SIG-M5 treated with dmso at 0.1 percent for 504 hours (cell line): ENCODE measurements at regions not wholly inside any gene's neighbourhood (a gene's known extent, or its start where the extent isn't known, plus 50 kb on each side); places are given as distances from the start of the nearest gene placed in this dataset.

Experiments used
- DNase-seq: peaks from one replicate; lab custom pipeline; 2025; ENCODE audit not compliant: unreplicated experiment; lab: John Stamatoyannopoulos, UW

DNA sequence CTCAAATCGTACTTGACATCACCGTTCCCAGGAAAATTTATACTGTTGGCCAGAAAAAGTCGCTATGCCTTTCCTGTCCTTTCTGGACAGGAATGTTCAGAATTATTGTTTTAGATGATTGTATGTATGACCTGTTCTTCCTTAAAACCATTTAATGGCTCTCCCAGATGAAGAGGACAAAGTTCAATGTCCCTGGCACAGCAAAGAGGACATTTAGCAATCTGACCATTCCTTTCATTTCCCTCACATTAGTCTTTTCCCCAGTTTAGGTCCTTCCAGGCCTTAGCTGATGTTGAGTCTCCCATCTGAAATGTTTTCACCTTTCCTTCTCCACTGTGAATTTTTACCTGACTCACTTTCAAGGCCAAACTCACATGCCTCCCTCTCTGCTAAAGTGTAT lies 938.9 kb downstream of the CDH11 start:
- DNase-seq = no peak

DNA sequence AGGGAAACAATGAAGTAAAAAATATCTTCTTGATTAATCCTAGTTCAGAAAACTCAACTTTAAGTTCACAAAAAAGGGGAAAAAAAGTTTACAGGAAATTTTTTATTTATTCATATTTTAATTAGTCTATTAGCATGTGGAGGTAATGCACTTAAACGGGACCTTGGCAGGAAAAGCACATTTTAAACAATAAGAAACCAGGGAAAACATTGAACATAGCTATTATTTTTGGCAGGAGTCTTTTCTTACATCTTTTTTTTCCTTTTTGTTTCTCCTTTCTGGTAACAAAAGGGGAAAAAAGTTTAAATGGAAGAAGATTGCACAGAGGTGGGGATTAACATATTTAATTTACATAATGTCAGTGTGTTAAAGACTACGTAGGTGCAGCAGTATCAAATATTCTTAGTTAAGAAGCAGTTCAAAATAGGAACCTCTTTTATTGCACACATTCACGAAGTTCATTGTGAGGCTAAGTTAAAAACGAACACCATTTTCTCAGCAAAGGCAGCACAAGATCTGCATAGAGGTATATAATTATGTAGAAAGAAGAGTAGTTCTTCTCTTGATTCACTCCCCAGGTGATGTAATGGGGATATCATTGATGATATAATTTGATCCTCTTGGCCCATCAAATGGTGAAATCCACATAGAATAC lies 940.5 kb downstream of the CDH11 start:
- DNase-seq = no peak

DNA sequence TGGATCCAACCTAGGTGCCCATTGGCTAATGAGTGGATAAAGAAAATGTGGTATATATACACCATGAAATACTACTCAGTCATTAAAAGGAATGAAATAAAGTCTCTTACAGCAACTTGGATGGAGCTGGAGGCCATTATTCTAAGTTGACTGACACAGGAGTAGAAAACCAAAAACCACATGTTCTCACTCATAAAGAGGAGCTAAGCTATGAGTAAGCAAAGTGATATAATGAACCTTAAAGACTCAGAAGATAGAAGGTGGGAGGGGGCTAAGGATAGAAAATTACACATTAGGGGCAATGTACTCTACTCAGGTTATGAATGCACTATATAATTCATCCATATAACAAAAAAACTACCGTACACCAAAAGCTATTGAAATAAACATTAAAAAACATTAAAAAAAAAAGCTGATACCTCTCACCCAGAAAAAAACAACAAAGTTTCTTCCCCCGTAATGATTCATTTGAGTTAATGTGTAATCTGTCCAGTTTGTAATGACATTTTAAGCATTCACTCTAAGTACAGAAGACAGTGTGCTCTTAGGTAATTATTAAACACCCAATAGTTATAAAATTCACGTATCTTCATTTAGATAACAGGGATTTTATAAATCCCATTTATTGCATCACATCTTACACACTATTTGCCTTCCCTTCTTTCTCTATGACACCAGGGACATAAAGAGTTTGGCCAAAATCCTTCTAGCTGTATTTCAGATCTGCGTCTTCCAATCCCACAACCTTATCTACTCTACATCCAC lies 941.5 kb downstream of the CDH11 start:
- no peak for DNase-seq

DNA sequence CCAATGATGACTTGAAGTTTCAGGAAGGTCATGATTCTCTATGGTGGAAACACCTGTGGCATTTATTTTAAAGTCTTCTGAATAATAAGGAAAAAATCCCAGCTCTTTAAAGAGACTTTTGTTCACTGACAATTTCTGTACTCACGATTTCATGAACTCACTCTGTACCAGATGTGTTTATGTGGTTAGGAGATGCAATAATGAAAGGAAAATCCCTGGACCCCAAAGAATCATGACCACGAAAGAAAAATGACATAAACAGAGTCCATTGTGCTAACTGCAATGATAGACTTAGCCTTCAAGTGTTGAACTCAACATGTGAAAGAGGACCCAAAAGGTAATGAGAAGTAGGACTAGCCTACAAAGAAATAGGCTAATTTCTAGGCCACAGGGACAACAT lies 947.5 kb downstream of the CDH11 start:
- DNase-seq = no peak

DNA sequence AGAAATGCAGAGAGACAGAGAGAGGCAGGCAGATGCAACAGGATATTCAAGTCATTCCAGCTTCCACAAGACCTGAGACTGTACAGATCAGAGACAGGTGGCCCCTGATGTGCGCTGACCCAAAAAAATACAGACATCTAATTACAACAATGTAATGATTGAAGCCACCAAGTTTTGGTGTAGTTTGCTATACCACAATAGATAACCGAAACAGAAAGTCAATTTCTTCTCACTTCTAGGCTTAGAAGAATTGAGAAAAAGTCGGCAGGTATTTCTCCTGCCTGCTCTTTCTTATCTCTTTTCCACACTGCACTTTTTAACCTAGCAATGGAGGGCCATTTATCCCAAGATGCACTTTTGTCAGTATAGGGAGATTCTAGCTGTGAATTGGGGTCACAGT lies 949.2 kb downstream of the CDH11 start:
- DNase-seq = no peak

DNA sequence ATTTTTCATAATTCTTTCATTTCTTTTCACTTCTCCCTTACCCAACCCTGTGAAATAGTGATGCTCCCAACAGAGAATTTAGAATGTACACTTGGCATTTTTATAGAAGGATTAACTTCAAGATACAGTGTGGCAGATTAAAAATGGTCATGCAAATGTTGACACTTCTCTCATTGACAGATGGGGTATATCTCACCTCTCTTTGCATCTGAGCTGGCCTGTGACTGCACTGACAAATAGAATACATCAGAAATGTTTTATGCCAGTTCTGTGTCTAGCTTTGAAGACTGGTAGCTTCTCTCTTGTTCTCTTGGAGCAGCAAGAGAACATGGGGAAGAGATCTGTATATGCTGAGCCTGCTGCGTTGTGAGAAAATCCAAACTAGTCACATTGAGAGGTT lies 949.6 kb downstream of the CDH11 start:
- DNase-seq = no peak

DNA sequence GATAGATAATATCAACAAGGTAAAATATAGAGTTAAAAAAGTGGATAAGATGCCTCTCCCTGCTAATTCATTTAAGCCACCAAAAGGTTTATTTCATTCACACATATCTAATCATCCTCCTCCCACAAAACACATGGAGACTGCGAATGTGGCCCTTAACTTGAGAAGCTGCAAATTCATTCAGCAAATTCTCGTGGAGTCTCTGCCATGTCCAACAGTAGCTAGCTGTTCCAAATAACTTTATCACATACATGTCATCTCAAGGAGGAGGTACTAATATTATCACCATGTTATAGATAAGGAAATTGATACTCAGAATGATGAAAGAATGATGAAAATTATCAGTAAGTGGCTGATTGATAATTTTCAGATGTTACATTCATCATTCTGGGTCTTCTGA lies 950.2 kb downstream of the CDH11 start:
- DNase-seq = no peak

DNA sequence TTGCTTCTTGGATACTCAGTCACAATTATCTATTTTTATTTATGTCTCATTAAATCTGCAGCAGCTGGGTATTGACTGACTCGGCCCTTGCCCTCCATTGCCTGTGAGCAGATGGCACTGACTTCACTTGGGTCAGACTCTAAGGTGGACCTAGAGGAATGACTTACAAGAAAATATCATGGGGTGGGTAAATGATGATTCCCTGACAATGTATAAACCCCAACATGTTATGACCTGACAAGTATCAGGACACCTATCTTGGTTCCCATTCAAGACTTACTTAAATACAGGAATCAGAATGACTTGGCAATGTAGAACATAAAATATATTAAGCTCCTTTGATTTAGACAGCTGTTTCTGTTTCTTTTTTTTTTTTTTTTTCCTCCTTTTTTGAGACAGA lies 953.5 kb downstream of the CDH11 start:
- DNase-seq = no peak

DNA sequence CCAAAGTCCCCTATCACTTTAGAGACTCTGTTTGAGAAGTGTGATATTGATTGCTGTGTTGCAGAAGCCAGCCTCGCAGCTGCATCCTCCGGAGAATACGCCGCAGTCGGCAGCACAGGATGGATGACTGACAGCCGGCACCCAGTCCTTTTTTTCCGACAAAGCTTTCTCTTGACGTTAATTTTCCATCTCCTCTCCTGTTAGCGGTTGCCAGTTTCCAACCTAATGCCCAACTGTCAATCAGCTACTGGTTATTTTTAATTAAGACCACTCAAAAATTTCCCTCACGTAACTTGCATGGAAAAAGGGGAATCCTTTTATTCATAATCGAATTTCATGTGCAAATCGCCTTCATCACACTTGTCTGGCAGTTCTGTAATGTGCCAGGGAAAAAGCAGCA lies 953.9 kb downstream of the CDH11 start:
- DNase-seq = no peak

DNA sequence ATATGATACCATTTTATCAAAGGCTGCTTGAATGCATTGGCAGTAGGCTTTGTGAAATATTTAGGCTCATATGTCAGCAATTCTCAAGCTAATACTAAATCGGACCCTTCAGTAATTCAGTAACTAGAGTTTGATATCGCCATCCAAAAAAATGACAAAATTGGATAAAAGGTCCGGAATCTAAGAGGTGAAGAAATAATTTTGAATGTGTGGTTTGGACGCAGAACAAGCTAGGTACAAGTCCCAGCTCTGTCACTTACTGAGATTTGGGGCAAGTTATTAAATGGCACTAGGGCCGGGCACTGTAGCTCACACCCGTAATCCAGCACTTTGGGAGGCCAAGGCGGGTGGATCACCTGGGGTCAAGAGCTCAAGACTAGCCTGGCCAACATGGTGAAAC lies 956.5 kb downstream of the CDH11 start:
- DNase-seq = no peak

DNA sequence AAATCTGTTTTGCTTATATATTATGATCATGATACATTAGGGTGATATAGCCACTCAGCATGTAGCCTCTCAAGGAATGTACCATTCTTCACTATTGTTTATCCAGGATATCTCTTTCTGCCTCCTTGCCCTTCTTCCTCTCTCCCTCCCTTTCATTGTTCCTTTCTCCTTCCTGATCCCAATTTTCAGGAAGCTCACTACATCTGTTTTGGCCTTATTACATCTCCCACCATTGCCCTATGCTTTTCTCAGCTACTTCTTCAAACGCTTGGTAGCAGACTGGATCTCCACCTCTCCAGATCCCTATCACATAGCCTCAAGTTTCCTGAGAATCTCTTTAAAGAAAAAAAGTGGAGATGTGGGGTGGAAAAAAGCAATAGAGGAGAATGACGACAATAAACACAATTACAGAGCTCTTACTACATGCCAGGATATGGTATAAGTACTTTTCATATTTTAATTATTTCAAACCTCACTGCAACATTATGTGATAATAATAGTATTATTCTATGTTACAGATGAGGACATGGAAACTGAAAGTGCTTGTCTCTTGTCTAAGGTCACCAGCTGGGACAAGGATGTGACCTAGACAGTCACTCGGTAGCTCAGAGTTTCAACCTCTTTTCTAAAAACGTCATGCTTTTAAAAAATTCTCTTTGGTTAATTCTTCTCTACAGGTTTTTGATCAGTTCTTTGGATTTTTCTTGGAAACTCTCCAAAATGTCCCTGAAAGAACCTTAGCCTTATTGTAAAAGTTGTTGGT lies 959.1 kb downstream of the CDH11 start:
- DNase-seq = no peak

DNA sequence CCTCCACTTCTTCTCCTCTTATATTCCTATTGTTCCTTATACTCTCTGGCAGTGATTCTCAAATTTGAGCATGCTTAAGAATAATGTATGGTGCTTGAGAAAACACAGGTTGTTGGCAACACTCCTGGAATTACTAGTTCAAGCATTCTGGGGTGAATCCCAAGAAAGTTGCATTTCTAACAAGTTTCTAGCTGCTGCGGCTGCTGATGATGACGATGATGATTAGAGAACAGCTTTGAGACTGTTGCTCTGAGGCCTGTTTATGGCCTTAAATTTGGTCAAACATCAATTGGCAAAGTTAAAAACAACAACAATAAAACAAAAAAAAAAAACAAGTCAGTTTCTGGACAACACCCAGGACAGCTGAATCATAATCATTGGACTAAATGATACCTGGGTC lies 961.9 kb downstream of the CDH11 start:
- DNase-seq = no peak

DNA sequence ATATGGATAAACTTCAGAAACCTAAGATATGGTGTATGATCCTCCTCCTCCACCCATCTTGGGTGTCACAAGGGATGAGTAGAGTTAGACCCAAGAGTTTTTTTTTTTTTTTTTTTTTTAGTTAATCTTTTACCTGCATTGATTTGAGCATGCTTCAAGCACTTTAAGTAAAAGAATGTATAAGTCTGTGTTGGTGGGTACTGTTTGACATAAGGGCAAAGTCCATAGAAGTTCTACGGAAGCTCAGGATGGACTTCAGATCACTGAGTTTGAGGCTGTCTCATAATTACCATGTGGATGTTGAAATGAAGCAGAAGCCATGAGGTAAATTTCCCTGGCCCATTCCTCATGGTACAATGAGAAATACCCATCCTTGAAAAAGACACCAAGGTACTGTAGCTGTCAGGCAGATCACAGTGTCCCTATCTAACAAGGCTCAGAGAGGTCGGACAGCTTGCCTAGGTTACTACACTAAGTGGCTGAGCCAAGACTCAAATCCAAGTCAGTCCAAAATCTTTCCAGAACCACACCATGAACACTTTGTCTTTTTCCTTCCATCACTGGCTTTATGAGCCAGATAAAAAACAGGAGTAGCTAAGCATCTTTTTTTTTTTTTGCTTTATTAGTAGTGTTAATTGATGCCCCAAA lies 962.8 kb downstream of the CDH11 start:
- DNase-seq = no peak

DNA sequence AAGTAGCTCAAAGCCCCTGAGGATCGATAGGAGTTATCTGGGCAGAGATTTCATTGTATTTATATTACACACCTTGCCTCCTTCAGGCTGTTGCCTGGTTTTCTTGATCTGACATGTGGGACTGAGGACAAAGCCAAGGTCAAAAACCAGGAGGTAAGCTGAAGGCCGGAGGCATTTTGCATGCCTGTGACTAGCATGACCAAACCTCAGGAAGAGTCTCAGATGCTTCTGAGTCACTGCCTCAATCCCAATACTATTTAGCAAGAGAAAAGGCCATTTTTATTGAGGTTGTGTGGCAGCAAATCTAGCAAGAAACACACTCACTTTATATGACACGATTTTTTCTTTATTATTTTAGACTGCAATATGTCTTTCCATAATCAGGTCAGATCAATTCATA lies 968.1 kb downstream of the CDH11 start:
- no peak for DNase-seq

DNA sequence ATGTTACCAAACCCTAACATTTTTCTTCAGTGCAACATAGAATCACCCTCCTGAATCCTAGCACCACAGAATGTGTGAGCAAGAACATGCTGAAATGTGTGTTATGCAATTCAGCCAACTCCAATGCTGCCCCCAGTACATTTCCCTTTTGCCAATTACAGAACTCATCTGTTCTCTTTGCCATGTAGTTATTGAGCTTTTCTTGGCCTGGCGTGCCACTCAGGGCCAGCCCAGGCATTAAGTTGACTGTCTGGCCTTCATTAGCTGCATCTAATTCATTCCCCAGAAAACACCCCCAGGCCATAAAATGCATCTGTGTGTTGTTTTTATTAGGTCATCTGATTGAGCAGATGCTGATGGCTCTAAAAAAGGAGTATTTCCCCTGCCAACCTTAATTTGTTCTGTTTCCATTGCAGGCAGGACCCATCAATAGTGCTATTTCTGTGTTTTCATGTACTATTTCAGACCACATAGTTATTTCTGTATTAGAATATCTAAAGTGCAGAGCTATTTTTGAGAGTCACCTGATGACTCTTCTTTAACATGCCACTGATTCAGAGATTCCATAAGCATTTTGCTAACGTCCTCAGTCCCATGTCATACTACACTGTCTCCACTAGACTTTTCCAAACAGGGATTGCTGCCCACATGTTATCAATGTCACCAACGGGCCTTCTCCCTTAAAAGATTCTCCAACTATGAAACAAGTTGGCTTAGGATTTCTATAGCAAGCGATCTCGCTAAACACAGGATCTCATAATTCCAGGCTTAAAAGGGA lies 969.7 kb downstream of the CDH11 start:
- no peak for DNase-seq

DNA sequence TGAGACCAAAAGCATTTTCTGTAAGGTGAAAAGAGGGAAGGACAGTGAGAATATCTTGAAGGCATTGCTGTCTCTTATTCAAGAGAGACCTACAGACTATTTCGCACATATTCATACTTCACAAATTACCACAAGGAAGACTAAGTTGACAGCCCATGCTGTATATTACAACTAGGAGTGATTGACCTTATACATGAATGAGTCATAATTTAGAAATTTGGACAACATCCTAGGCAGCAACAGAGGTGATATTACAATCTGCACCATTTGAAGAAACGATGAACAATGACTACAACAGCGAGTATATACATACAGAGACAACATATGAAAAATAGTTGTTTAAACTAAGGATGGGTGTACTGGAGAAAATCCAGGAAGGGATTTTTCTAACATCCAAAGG lies 971.7 kb downstream of the CDH11 start:
- DNase-seq = no peak

DNA sequence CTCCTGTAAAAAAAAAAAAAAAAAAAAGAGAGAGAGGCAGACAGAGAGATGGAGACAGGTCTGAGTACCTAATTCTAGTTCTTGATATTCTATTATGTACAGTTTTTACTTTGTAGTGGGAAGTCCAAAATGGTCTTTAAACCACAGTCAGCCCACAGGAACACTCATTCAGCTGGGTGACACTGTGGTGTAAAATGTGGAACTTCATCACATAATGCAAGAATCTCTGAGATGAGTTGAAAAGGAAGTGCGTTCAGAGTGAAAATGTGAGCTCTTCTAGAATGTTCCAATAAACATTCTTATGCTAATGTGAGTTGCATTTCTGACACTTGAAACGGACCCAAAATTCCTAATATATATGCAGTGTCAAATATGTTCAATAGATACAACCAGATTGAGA lies 972.1 kb downstream of the CDH11 start:
- no peak for DNase-seq

DNA sequence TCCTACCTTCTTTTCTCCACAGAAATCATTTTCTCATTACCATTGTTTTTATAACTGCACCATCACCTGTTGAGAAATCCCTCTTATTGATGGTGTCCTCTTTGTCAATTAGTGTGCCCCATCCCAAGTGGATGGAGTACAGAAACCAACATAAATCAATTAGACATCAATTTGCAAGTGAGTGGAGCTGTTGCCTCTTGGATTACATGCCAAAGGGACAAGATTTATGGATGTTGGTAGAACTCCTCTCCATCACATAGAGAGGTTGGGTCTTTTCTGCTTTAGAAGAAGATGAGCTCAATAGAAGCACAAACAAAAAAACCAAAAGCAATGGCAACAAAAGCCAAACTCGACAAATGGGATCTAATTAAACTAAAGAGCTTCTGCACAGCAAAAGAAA lies 973.5 kb downstream of the CDH11 start:
- DNase-seq = no peak

DNA sequence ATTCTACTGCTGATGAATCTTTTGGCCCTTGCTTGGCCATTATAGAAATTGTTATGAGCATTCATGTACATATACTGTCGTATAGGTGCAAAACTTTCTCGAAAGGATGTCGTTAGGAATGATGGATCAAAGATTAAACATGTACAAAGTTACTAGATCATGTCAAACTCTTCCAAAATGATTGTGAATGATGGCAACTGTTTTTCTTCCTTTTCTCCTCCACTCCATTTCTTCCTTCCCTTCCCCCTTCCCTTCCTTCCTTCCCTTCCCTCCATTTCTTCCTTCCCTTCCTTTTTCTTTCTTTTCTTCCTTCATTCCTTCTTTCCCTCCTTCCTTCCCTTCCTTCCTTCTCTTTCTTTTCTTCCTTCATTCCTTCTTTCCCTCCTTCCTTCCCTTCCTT lies 973.9 kb downstream of the CDH11 start:
- no peak for DNase-seq

DNA sequence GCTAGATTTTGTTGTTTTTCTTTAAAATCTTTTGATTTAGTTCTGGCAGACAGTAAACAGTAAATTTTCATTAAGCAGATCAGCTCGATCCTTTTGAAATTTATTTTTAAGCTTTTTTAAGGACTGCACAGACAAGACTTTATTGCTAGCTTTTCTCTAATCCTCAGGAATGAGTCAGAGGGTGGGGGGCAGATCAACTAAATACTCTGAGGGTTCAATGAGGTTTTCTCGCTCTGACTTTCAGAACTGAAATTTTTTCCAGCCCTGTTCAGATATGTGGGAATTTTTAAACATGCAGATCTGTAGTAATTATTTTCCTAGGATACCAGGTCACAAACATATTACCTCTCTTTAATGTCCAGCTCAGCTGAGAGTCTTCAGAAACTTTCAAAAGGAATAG lies 977.2 kb downstream of the CDH11 start:
- no peak for DNase-seq

DNA sequence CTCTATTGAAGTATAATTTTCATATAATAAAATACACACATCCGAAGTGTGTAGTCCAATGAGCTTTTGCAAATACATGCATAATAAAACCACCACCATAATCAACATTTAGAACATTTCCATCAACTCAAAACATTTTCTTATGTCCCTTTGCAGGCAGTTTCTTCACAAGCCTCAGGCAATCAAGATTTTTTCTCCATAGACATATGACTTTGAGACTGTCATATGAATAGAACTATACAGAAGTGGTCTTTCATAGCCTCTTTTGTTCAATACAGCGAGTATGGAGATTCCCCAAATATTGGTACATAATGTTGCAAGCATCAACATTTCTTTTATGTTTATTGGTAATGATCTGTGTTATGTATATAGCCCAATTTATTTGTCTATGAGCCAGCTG lies 983.2 kb downstream of the CDH11 start:
- no peak for DNase-seq
